A673 (cell line): ENCODE measurements at regions not wholly inside any gene's neighbourhood (a gene's known extent, or its start where the extent isn't known, plus 50 kb on each side); places are given as distances from the start of the nearest gene placed in this dataset.

ENCODE experiments used
- BruUV-seq: library from RNA; stranded (reverse); fragments of 400-500 nt; replicated peaks from 2 replicates; lab custom pipeline; 2021; lab: Mats Ljungman, UMichigan
- CTCF ChIA-PET: fragments of 300-600 bp; sonication (Branson Sonifier 250); formaldehyde crosslinking; loops from one replicate; lab custom pipeline; 2022; ENCODE audit warnings: antibody characterized with exemption; lab: Charles Lee
- POLR2A ChIA-PET: fragments of 300-600 bp; sonication (Branson Sonifier 250); formaldehyde crosslinking; loops from one replicate; lab custom pipeline; 2022; ENCODE audit warnings: antibody characterized with exemption; ENCODE audit not compliant: low non-redundant PET; lab: Charles Lee
- DNase-seq: peaks from one replicate; pipeline ENCODE4 v3.0.0-alpha.2; 2015; ENCODE audit warnings: low spot score
- H3K27ac ChIP-seq: fragments of 200-600 bp; sonication (generic); 2 replicates; pipeline ENCODE4 v1.5.1; 2016; ENCODE audit warnings: mixed run types, low read depth, mild to moderate bottlenecking, mixed read lengths, antibody characterized with exemption, low read length; ENCODE audit not compliant: poor library complexity, severe bottlenecking
- H3K27me3 ChIP-seq: fragments of 200-600 bp; sonication (generic); replicated peaks from 2 replicates; pipeline ENCODE4 v1.6.1; 2017; ENCODE audit warnings: mixed run types, low read depth, mild to moderate bottlenecking, mixed read lengths, antibody characterized with exemption, low read length; ENCODE audit not compliant: insufficient read depth, poor library complexity
- H3K36me3 ChIP-seq: fragments of 200-600 bp; sonication (generic); 2 replicates; pipeline ENCODE4 v1.6.1; 2016; ENCODE audit warnings: mixed run types, mild to moderate bottlenecking, mixed read lengths, antibody characterized with exemption, low read length; ENCODE audit not compliant: insufficient read depth, poor library complexity, severe bottlenecking
- H3K4me1 ChIP-seq: fragments of 200-600 bp; sonication (generic); 2 replicates; pipeline ENCODE4 v1.6.1; 2017; ENCODE audit warnings: mixed run types, mild to moderate bottlenecking, mixed read lengths, antibody characterized with exemption, low read length; ENCODE audit not compliant: insufficient read depth, poor library complexity, severe bottlenecking
- H3K4me3 ChIP-seq: fragments of 200-600 bp; sonication (generic); 2 replicates; pipeline ENCODE4 v1.5.1; 2016; ENCODE audit warnings: low read depth, mixed run types, mild to moderate bottlenecking, mixed read lengths, low read length; ENCODE audit not compliant: poor library complexity, severe bottlenecking
- H3K9me3 ChIP-seq: fragments of 200-600 bp; sonication (generic); 2 replicates; pipeline ENCODE4 v1.6.1; 2016; ENCODE audit warnings: mixed run types, low read depth, mild to moderate bottlenecking, mixed read lengths, antibody characterized with exemption, low read length; ENCODE audit not compliant: poor library complexity, severe bottlenecking
- CTCF ChIP-seq: fragments of 300-800, 200-600 bp; sonication (generic); conservative IDR thresholded peaks from 2 replicates; pipeline ENCODE4 v1.5.1; 2017; ENCODE audit warnings: low read depth, mild to moderate bottlenecking, antibody characterized with exemption, low read length, moderate library complexity, mixed read lengths
- EZH2 ChIP-seq: fragments of 200-600 bp; sonication (generic); IDR thresholded peaks from 2 replicates; pipeline ENCODE4 v1.6.1; 2017; ENCODE audit warnings: borderline replicate concordance, low read depth, mild to moderate bottlenecking, mixed read lengths, antibody characterized with exemption, low read length; ENCODE audit not compliant: poor library complexity, severe bottlenecking
- intact Hi-C: fragments of 100-400 bp; cut with micrococcal nuclease; formaldehyde crosslinking; loops from one replicate; pipeline ENCODE4 v1.10.0; 2022; ENCODE audit not compliant: unreplicated experiment

- Histone ChIP-seq H3K4me3 (no peak overlapping the region), H3K4me1 (no peaks in the 10 kb centered on the region), H3K27ac (no peak overlapping the region), H3K27me3 (no peaks in the 10 kb centered on the region), H3K36me3 (no peaks in the 10 kb centered on the region), H3K9me3 (no peaks in the 10 kb centered on the region)
- intact Hi-C loops = no loop called here
- POLR2A ChIA-PET = no interaction called here
- DNase-seq = no peak
- CTCF ChIA-PET = no interaction called here
- BruUV-seq = no TSS peak
- no peak for TF ChIP-seq CTCF
- TF ChIP-seq EZH2 = no peak
These were observed 977.6 kb downstream of the BRD1 start for GRCh38 chr22:48849963-48850657.

GRCh38 chr22:48849219-48849912 lies 978.3 kb downstream of the BRD1 start:
- ChIA-PET POLR2A (no interaction called here), CTCF (no interaction called here)
- no peaks in the 10 kb centered on the region for H3K27me3 ChIP-seq
- no peaks in the 10 kb centered on the region for H3K4me1 ChIP-seq
- no peaks in the 10 kb centered on the region for H3K9me3 ChIP-seq
- intact Hi-C loops = no loop called here
- H3K27ac ChIP-seq = no peak overlapping the region
- no TSS peak for BruUV-seq
- no peaks in the 10 kb centered on the region for H3K36me3 ChIP-seq
- H3K4me3 ChIP-seq = no peak overlapping the region
- TF ChIP-seq EZH2 (no peak), CTCF (no peak)
- no peak for DNase-seq

GRCh38 chr22:48846200-48846599 lies 981.5 kb downstream of the BRD1 start:
- Histone ChIP-seq H3K27ac (no peak overlapping the region), H3K9me3 (no peaks in the 10 kb centered on the region), H3K36me3 (no peaks in the 10 kb centered on the region), H3K4me1 (no peaks in the 10 kb centered on the region), H3K4me3 (no peak overlapping the region), H3K27me3 (no peaks in the 10 kb centered on the region)
- ChIA-PET CTCF (no interaction called here), POLR2A (no interaction called here)
- no peak for DNase-seq
- TF ChIP-seq CTCF (no peak), EZH2 (no peak)
- intact Hi-C loops = no loop called here
- no TSS peak for BruUV-seq
